ENCODE measurements at regions not wholly inside any gene's neighbourhood (a gene's known extent, or its start where the extent isn't known, plus 50 kb on each side); places are given as distances from the start of the nearest gene placed in this dataset.

GRCh38 chr16:9612267-9612666 lies 520.8 kb downstream of the HAPSTR1 start:
- TF ChIP-seq CTCF (IDR thresholded peaks at IDR 0.05) (no peak), POLR2AphosphoS5 (IDR thresholded peaks at IDR 0.05; ENCODE audit: low read depth, low read length) (no peak), REST (IDR thresholded peaks at IDR 0.05; ENCODE audit: insufficient read depth in 1 of 2, low read depth in 2 of 2, low read length in 1 of 2) (no peak), SIN3A (IDR thresholded peaks at IDR 0.05; ENCODE audit: borderline replicate concordance, insufficient read depth, low read depth, low read length) (no peak)
